ENCODE measurements at regions not wholly inside any gene's neighbourhood (a gene's known extent, or its start where the extent isn't known, plus 50 kb on each side); places are given as distances from the start of the nearest gene placed in this dataset.

DNA sequence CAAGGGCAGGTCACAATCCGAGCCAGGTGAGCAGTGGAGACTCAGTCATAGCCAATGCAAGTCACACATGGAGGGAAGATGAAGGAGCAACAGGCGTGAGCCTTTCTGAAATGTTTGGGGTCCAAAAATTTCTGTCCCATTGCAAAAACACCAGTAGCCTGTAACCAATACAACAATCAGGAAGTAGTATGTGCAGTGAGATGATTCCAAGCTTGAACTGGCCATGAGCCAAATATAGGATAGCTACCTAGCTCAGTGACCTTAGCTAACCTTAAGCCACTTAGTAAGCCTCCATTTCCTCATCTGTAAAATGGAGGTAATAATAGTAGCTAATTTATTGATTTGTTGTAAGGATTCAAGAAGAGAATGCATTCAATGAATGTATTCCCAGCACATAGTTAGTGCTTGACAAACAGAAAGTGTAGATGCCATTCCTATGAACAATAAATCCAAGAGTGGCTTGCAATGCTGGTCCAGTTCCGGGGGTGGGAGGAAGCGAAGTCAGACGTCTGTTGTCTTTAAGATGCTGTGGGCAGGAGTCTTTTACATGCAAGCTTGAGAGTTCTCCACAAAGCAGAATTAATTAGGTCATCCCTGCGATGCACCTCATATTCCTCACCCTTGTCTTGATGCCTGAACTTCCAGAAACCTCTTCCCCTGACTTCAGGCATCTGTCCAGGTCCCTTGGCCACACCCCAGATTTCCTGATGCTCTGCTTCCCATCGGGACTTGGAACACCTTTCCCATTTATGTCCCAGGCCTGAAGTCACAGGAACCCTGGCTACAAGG is 195.7 kb upstream of the UBL3 start:
- Histone ChIP-seq H2BK12ac (ENCODE audit: low read length in 2 of 2) (peak overlapping the region in 1 of 2 experiments; percentile 61), H3K23ac (ENCODE audit: low read length in 2 of 2) (no peak overlapping the region), H3K4me3 (ENCODE audit: insufficient read depth in 1 of 2, low read depth in 1 of 2, low read length in 2 of 2) (no peak overlapping the region), H3K4ac (ENCODE audit: low read depth in 1 of 2, low read length in 2 of 2) (no peak overlapping the region), H2AFZ (ENCODE audit: low read depth, low read length) (no peak overlapping the region), H4K91ac (ENCODE audit: low read length) (no peak overlapping the region), H3K36me3 (ENCODE audit: control insufficient read depth in 1 of 2, insufficient read depth in 2 of 2, low read depth in 1 of 2, low read length in 2 of 2) (no peaks in the 10 kb centered on the region), H2AK5ac (ENCODE audit: low read length, severe bottlenecking) (no peak overlapping the region), H2BK5ac (ENCODE audit: low read depth, low read length, poor library complexity, severe bottlenecking) (no peak overlapping the region), H3K18ac (ENCODE audit: low read depth in 1 of 2, low read length in 2 of 2) (peak overlapping the region in 1 of 2 experiments; percentile 71), H3K27me3 (ENCODE audit: control insufficient read depth in 1 of 2, insufficient read depth in 1 of 2, low read length in 2 of 2) (no peaks in the 10 kb centered on the region), H2BK120ac (ENCODE audit: low read depth, low read length) (no peak overlapping the region), H3K14ac (ENCODE audit: low read length in 2 of 2) (no peak overlapping the region), H3K4me2 (ENCODE audit: low read length, poor library complexity, severe bottlenecking) (no peak overlapping the region), H4K8ac (ENCODE audit: low read length) (no peak overlapping the region), H3K9me3 (ENCODE audit: control insufficient read depth, low read length) (no peaks in the 10 kb centered on the region), H3K27ac (ENCODE audit: low read length, poor library complexity, severe bottlenecking) (no peak overlapping the region), H3K9ac (ENCODE audit: low read length) (no peak overlapping the region), H3K79me1 (replicated peaks; ENCODE audit: low read length, poor library complexity, severe bottlenecking) (no peaks in the 10 kb centered on the region), H3K4me1 (ENCODE audit: control insufficient read depth, insufficient read depth, low read depth, low read length) (peaks cover 2% of the 10 kb centered on the region), H2BK15ac (ENCODE audit: low read depth, poor library complexity, severe bottlenecking) (no peak overlapping the region)
- peak; percentile 72 for DNase-seq
- WGBS, result 41% methylated on average over 6 of the region's 7 CpGs

DNA sequence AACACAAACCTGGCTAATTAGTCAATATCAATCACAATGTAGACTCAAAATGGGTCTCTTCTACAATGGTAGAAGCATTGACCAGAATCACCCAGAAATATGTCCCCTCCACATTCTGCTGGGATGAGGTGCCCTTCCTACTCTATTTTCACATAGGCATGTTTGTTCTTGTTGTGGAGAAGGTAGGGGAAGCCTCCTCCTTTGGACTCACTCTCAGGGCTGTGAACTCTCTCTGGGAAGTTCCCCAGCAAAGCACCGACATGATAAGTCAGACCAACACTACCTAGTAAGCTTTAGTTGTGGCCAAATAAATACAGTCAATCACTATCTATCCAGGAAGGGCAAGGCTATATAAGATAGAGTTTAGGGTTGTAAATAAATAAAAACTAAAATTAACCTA is 194.5 kb upstream of the UBL3 start:
- Histone ChIP-seq H3K4me3 (ENCODE audit: insufficient read depth in 1 of 2, low read depth in 1 of 2, low read length in 2 of 2) (no peak overlapping the region), H3K79me1 (replicated peaks; ENCODE audit: low read length, poor library complexity, severe bottlenecking) (no peaks in the 10 kb centered on the region), H3K4ac (ENCODE audit: low read depth in 1 of 2, low read length in 2 of 2) (no peak overlapping the region), H4K91ac (ENCODE audit: low read length) (no peak overlapping the region), H2BK12ac (ENCODE audit: low read length in 2 of 2) (no peak overlapping the region), H3K18ac (ENCODE audit: low read depth in 1 of 2, low read length in 2 of 2) (no peak overlapping the region), H2AK5ac (ENCODE audit: low read length, severe bottlenecking) (no peak overlapping the region), H2BK120ac (ENCODE audit: low read depth, low read length) (no peak overlapping the region), H3K27ac (ENCODE audit: low read length, poor library complexity, severe bottlenecking) (no peak overlapping the region), H3K14ac (ENCODE audit: low read length in 2 of 2) (no peak overlapping the region), H3K23ac (ENCODE audit: low read length in 2 of 2) (no peak overlapping the region), H3K9me3 (ENCODE audit: control insufficient read depth, low read length) (no peaks in the 10 kb centered on the region), H3K36me3 (ENCODE audit: control insufficient read depth in 1 of 2, insufficient read depth in 2 of 2, low read depth in 1 of 2, low read length in 2 of 2) (no peaks in the 10 kb centered on the region), H4K8ac (ENCODE audit: low read length) (no peak overlapping the region), H3K4me2 (ENCODE audit: low read length, poor library complexity, severe bottlenecking) (no peak overlapping the region), H3K4me1 (ENCODE audit: control insufficient read depth, insufficient read depth, low read depth, low read length) (peaks cover 2% of the 10 kb centered on the region), H2BK15ac (ENCODE audit: low read depth, poor library complexity, severe bottlenecking) (no peak overlapping the region), H2AFZ (ENCODE audit: low read depth, low read length) (no peak overlapping the region), H3K27me3 (ENCODE audit: control insufficient read depth in 1 of 2, insufficient read depth in 1 of 2, low read length in 2 of 2) (no peaks in the 10 kb centered on the region), H2BK5ac (ENCODE audit: low read depth, low read length, poor library complexity, severe bottlenecking) (no peak overlapping the region), H3K9ac (ENCODE audit: low read length) (no peak overlapping the region)
- WGBS, result no CpG with 5 or more reads among the region's 1 CpG
- DNase-seq, result no peak

DNA sequence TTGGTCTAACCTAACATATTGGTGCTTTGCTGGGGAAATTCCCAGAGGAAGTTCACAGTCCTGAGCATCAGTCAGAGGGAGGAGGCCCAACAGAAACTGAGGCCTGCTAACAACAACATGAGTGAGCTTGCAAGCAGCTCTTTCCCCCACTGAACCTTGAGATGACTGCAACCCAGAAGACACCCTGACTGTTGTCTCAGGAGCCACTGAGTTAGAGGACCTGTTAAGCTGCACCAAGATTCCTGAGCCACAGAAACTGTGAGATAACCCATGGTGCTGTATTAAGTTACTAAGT is 193.2 kb upstream of the UBL3 start:
- no peak overlapping the region for H3K27ac ChIP-seq (ENCODE audit: low read length, poor library complexity, severe bottlenecking)
- H2BK15ac ChIP-seq (ENCODE audit: low read depth, poor library complexity, severe bottlenecking), result no peak overlapping the region
- no peaks in the 10 kb centered on the region for H3K27me3 ChIP-seq (ENCODE audit: control insufficient read depth in 1 of 2, insufficient read depth in 1 of 2, low read length in 2 of 2)
- H3K23ac ChIP-seq (ENCODE audit: low read length in 2 of 2), result no peak overlapping the region
- no peaks in the 10 kb centered on the region for H3K36me3 ChIP-seq (ENCODE audit: control insufficient read depth in 1 of 2, insufficient read depth in 2 of 2, low read depth in 1 of 2, low read length in 2 of 2)
- no peak overlapping the region for H4K91ac ChIP-seq (ENCODE audit: low read length)
- peaks cover 2% of the 10 kb centered on the region for H3K4me1 ChIP-seq (ENCODE audit: control insufficient read depth, insufficient read depth, low read depth, low read length)
- no peaks in the 10 kb centered on the region for H3K9me3 ChIP-seq (ENCODE audit: control insufficient read depth, low read length)
- no peak overlapping the region for H3K14ac ChIP-seq (ENCODE audit: low read length in 2 of 2)
- no peak overlapping the region for H3K4ac ChIP-seq (ENCODE audit: low read depth in 1 of 2, low read length in 2 of 2)
- no peak overlapping the region for H2BK120ac ChIP-seq (ENCODE audit: low read depth, low read length)
- no peak overlapping the region for H4K8ac ChIP-seq (ENCODE audit: low read length)
- no peak for DNase-seq
- H2BK12ac ChIP-seq (ENCODE audit: low read length in 2 of 2), result no peak overlapping the region
- H3K18ac ChIP-seq (ENCODE audit: low read depth in 1 of 2, low read length in 2 of 2), result no peak overlapping the region
- no peaks in the 10 kb centered on the region for H3K79me1 ChIP-seq (replicated peaks; ENCODE audit: low read length, poor library complexity, severe bottlenecking)
- H3K4me3 ChIP-seq (ENCODE audit: insufficient read depth in 1 of 2, low read depth in 1 of 2, low read length in 2 of 2), result no peak overlapping the region
- H2AK5ac ChIP-seq (ENCODE audit: low read length, severe bottlenecking), result no peak overlapping the region
- H2AFZ ChIP-seq (ENCODE audit: low read depth, low read length), result no peak overlapping the region
- no peak overlapping the region for H3K9ac ChIP-seq (ENCODE audit: low read length)
- H3K4me2 ChIP-seq (ENCODE audit: low read length, poor library complexity, severe bottlenecking), result no peak overlapping the region
- no peak overlapping the region for H2BK5ac ChIP-seq (ENCODE audit: low read depth, low read length, poor library complexity, severe bottlenecking)

DNA sequence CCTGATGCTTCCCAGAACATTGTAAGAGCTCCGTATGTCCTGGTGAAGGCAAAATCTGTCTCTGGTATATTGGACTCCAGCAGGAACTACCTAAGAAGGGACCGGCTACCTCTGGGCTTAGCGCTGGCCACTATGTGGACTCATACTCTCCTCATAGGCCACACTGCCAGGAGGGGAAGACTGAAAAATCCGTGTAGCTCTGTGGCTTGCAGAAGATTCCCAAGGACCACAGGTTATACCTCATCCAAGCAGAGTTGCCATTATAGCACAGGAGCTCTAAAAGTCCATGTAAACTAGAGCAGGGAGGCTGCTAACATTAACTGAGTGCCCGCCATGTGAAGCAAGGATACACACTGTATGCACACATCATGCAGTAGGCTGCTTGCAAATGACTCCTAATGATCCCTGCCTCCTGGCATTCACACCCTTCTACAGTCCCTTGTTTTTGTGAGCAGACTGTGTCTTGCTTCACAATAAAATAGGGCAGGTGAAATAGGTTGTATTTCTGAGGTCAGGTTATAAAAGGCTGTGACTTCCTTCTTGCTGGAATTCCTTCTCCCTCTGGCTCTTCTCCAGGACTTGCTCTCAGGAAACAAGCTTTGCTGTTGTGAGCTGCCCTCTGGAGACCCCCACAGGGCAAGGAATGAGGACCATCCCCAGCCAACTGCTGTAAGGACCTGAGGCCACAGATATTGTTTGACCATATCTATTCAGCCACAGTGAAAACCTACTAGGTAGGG is 192.6 kb upstream of the UBL3 start:
- Histone ChIP-seq H3K36me3 (ENCODE audit: control insufficient read depth in 1 of 2, insufficient read depth in 2 of 2, low read depth in 1 of 2, low read length in 2 of 2) (no peaks in the 10 kb centered on the region), H2AFZ (ENCODE audit: low read depth, low read length) (no peak overlapping the region), H3K4ac (ENCODE audit: low read depth in 1 of 2, low read length in 2 of 2) (no peak overlapping the region), H3K23ac (ENCODE audit: low read length in 2 of 2) (no peak overlapping the region), H2BK15ac (ENCODE audit: low read depth, poor library complexity, severe bottlenecking) (no peak overlapping the region), H3K79me1 (replicated peaks; ENCODE audit: low read length, poor library complexity, severe bottlenecking) (no peaks in the 10 kb centered on the region), H3K9ac (ENCODE audit: low read length) (no peak overlapping the region), H3K4me3 (ENCODE audit: insufficient read depth in 1 of 2, low read depth in 1 of 2, low read length in 2 of 2) (no peak overlapping the region), H3K4me1 (ENCODE audit: control insufficient read depth, insufficient read depth, low read depth, low read length) (peaks cover 2% of the 10 kb centered on the region), H3K4me2 (ENCODE audit: low read length, poor library complexity, severe bottlenecking) (no peak overlapping the region), H2BK5ac (ENCODE audit: low read depth, low read length, poor library complexity, severe bottlenecking) (no peak overlapping the region), H3K18ac (ENCODE audit: low read depth in 1 of 2, low read length in 2 of 2) (no peak overlapping the region), H4K8ac (ENCODE audit: low read length) (no peak overlapping the region), H3K27ac (ENCODE audit: low read length, poor library complexity, severe bottlenecking) (no peak overlapping the region), H3K14ac (ENCODE audit: low read length in 2 of 2) (no peak overlapping the region), H4K91ac (ENCODE audit: low read length) (no peak overlapping the region), H3K27me3 (ENCODE audit: control insufficient read depth in 1 of 2, insufficient read depth in 1 of 2, low read length in 2 of 2) (no peaks in the 10 kb centered on the region), H2BK120ac (ENCODE audit: low read depth, low read length) (no peak overlapping the region), H2BK12ac (ENCODE audit: low read length in 2 of 2) (no peak overlapping the region), H3K9me3 (ENCODE audit: control insufficient read depth, low read length) (no peaks in the 10 kb centered on the region), H2AK5ac (ENCODE audit: low read length, severe bottlenecking) (no peak overlapping the region)
- whole genome bisulfite sequencing, result 89% methylated on average over 5 of the region's 5 CpGs
- no peak for DNase-seq

Data from mesenchymal stem cell (in vitro differentiated cells and primary cell).